NCI-H2196 (cell line): ENCODE measurements at regions not wholly inside any gene's neighbourhood (a gene's known extent, or its start where the extent isn't known, plus 50 kb on each side); places are given as distances from the start of the nearest gene placed in this dataset.
A peak's percentile ranks its signal among the peaks of the same experiment; 100 is the strongest.

Experiments
- DNase-seq: peaks from one replicate; lab custom pipeline; 2025; ENCODE audit not compliant: unreplicated experiment; lab: John Stamatoyannopoulos, UW

- no peak for DNase-seq
These were observed 73.7 kb downstream of the RTL6 start for GRCh38 chr22:44424359-44424682.

- no peak for DNase-seq
These were observed 74.3 kb downstream of the RTL6 start for GRCh38 chr22:44423556-44424358.

GRCh38 chr22:44422746-44423380 lies 75.2 kb downstream of the RTL6 start:
- DNase-seq: peak; percentile 63

GRCh38 chr22:44419429-44419828 lies 78.6 kb downstream of the RTL6 start:
- no peak for DNase-seq

- DNase-seq: no peak
These were observed 84.8 kb downstream of the RTL6 start for GRCh38 chr22:44413211-44413610.

DNA sequence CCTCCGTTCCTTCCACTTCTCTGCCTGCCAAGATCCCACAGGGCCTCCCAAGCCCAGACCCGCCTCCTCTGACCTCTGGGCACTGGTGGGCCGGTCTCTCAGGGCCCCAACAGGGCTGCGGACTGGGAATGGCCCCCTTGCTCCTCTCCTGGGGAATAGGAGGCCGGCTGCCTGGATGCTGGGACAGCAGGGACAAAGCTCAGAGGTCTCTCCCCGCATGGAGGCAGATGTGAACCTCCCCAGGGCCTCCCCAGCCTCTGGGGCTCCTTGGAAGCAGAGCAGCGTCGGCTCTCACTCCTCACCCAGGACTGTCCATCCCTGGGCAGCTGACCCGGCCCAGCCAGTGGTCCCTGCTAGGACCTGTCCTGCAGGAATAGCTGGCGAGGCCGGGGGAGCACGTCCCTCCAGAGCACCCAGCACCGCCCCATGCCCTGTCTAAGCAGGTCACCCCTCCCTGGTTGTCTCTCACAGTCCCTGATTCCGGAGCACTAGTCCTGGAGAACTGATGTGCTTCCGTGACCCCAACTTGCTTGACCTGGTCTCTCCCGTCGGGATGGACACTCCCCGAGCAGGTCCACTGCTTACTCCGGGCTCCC lies 85.8 kb downstream of the RTL6 start:
- no peak for DNase-seq

DNA sequence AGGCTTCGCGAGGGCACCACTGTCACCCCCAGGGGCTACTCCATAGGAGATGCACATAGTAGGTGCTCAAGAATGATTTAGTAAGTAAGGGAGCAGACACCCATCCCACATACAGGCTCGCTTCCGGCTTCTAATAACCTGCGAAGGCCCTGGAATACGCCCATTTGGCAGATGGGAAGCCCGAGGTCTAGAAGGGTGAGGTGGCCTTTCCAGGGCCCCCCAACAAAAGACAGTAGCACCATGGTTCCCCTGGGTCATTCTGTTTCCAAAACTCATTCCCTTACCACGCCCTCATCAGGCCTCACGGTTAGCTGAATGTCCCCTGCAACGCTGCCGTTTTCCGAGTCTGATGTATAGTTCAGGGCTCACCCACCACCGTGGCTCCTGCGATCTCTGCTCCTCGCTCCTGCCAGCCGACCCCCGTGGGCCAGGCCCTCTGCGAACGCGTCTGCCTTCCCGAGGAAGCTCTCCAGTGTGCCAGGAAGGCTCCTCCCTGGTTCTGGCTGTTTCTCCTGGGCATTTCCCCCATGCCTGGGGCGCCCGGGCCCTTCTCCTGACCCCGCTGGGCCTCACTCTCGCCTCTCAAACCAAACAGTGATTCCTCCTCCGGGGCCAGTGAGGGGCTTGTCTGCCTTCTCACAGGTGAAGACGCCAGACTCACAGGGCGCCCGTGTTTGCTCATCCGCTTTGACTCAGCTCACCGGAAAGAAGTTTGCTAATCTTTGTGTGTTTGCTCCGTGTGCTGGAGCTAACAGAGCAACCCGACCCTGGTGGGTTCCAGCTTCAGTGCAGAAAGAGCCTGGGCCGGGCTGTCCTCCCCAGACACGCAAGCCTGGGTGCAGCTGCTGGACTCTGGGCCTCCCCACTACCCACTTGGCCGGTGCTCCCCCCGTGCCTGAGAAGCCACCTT lies 86.6 kb downstream of the RTL6 start:
- DNase-seq: no peak

GRCh38 chr22:44410451-44410991 lies 87.5 kb downstream of the RTL6 start:
- no peak for DNase-seq

- DNase-seq: no peak
These were observed 88.1 kb downstream of the RTL6 start for GRCh38 chr22:44409974-44410316.

DNA sequence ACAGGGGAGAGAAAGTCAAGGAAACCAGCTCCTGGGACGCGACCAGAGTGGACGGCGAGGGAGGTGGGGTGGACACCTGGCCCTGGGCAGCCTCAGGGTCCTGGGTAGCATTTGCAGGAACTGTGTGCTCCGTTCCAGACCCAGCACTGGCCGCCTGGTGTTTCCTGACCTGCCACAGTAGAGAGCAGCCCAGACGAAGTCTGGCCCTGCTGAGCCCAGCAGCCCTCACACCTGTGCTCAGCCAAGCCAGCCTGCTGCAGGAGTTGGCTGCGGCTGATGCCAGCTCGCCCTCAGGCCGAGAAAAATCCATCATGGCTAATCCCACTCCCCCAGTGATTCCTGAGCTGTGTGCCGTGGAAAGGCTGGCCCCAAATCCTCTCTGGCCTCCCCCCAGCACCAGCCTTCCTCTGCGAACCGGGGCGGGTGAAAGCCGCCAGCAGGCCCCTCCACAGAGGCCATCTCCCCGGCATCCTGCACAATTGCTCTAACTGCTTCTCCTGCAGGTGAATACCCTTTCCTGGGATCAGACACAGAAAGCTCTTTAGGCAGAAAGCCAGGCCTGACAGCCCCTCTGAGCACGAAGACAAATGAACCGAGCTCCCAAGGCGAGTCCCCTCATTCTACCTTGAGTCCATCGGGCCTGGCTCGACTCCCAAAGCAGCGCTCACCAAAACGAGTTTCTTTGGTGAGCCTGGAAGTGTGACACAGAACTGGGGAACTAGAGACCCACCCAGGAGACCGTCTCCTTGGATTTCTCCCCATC lies 88.6 kb downstream of the RTL6 start:
- DNase-seq: no peak

DNA sequence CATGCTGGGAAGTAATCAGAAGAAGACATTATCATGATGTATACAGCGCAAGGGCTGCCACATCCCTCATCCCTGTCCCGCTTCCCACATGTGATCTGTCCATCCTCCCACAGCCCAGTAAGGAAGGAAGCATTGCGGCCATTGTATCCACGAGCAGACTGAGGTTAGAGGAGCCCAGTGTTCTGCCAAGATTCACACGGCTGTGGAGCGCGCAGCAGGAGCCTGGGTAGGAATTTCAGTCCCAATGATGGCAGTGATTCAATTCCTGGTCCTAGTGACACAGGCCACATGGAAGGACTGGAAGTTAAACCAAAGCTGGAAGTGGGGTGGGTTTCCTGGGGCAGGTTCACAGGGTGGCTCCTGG lies 89.2 kb downstream of the RTL6 start:
- DNase-seq: no peak

GRCh38 chr22:44407987-44408828 lies 89.8 kb downstream of the RTL6 start:
- no peak for DNase-seq

DNA sequence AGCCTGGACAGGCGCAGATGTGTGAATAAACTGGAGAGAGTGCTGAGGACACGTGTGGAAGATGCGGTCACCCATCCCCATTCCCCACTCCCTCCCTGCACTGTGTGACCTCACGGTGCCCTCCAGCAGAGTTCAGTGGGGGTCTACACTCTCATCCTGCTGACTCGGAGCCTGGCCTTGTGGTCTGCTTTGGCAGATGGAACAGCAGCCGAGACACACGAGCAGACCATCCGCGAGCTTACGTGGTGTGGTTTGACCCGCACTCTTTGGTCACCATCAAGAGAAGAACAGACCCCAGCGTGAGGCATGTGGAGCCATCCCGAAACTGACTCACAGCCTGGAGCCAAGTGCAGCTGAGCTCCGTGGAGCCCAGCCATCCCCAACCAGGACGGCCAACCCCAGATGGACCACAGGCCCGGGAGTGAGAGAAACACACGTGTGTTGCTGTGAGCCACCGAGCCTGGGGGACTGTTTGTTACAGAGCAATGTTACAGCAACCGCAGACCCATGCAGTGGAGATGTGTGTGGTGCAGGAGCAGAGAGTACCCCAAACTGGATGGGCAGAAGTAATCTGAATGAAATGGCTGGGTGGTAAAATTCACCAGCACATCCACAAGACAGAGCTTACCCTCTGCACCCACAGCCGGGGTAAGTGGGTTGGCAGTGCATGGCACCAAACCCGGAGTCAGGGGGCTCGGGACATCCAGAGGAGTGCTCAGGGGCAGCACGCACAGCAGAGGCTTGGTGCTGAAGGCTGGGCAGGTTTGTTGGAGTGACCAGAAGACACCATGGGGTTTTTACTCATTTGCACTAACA lies 90.7 kb downstream of the RTL6 start:
- DNase-seq: no peak

- no peak for DNase-seq
These were observed 91.5 kb downstream of the RTL6 start for GRCh38 chr22:44406341-44407170.

DNA sequence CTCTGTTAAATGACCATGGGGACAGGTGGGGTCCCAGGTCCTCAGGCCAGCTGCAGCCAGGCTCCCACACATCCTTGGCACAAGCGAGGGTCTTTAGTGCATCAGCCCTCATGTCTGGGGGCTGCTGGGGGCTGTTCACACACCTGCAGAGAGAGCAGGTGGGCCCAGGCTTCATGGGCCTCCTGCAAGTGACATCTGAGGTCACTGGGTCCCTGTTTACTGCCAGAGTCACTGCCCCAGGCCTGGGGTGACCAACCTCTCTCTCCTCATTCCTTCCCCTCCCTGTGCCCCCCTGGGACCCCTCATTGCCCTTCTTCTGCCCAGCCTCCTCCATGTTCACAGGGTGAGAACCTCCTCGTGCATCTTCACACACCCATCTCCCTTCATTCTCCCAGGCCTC lies 92.4 kb downstream of the RTL6 start:
- DNase-seq: no peak

DNA sequence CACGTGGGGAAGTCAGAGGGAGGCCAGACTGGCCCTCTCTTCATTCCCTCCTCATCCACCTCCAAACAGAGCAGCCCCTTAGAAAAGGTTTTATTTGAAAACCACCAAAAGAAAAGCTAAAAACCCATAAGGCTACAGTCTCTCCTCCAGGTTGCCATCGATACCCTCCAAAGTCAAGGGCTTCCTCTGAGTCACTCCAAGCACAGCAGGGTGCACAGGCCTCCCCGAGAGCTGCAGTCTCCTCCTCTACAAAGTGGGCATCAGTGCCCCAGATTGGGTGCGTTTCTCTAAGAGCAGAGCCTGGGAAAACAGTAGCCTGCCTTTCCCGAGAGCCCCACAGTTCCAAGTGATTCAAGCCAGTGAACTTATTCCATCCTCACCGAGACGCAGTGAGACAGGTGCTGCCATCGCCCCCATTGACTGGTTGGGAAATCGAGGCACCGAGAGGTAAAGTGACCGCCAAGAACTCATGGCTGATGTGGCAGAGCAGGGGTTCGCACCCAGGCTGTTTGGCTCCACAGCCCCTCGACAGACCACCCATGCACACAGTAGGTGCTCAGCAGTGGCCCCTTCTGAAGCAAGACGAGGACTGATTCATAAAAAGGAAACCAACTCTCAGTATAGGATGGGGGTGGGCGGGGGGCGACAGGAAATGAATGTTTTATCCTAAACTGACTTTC lies 91.7 kb upstream of the SHISAL1 start:
- no peak for DNase-seq

DNA sequence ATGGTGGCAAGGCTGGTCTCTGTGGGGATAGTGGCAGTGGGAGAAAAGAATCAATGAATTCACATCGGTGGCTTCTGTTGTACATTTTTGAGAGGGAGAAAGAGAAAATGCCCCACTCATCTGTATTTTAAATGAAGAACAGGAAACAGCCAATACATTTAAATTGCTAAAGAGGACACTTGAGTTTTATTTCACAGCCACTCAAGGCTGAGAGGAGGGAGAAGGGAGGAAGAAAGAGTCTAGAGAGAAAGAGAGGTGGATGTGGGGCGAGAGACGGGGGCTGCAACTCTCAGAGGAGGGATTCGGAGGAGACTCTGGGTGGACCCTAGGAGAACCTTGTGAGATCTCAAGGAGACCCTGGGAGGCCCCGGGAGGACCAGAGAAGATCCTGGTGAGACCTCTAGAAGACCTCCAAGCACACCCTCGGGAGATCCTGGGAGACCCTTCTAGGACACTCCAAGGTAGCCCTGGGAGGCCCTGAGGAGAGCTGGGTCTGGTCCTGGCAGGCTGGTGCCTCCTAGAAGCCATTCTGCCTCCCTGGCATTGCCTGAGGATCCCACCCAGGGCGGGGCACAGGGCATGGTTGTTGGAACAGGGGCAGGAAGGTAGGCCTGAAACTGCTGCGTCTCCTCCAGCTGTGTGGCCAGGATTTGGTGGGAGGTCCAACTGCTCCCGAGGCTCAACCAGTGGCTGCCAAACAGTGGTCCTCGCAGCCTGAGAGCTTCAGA lies 91.0 kb upstream of the SHISAL1 start:
- no peak for DNase-seq
